ENCODE measurements at regions not wholly inside any gene's neighbourhood (a gene's known extent, or its start where the extent isn't known, plus 50 kb on each side); places are given as distances from the start of the nearest gene placed in this dataset.

- no peak overlapping the region for H3K27ac ChIP-seq (ENCODE audit: low read depth, low read length)
- no peaks in the 10 kb centered on the region for H3K4me1 ChIP-seq (ENCODE audit: control insufficient read depth in 2 of 2, insufficient read depth in 2 of 2, low read length in 2 of 2)
- Mint-ChIP-seq H3K27me3 (no peaks in the 10 kb centered on the region), H3K27ac (no peak overlapping the region), H3K4me1 (no peaks in the 10 kb centered on the region), H3K4me3 (no peak overlapping the region), H3K9me3 (peaks cover 0 to 3% (median 0%) of the 10 kb centered on the region in 11 donors), H3K36me3 (no peaks in the 10 kb centered on the region)
- ChIA-PET POLR2A (no interaction called here), CTCF (no interaction called here)
- H3K27me3 ChIP-seq (ENCODE audit: control insufficient read depth in 2 of 2, insufficient read depth in 2 of 2, low read length in 2 of 2), result no peaks in the 10 kb centered on the region
- H3K4me3 ChIP-seq (ENCODE audit: low read length), result no peak overlapping the region
- intact Hi-C loops (cut with micrococcal nuclease), result no loop called here
- DNase-seq (no peak), ATAC-seq (no peak)
- H3K36me3 ChIP-seq (ENCODE audit: control insufficient read depth in 2 of 3, insufficient read depth in 3 of 3, low read length in 3 of 3), result no peaks in the 10 kb centered on the region
- H3K9me3 ChIP-seq (ENCODE audit: control insufficient read depth in 2 of 3, low read length in 3 of 3), result no peaks in the 10 kb centered on the region
These were observed 143.8 kb upstream of the FAM83B start for GRCh38 chr6:54702772-54703171.

- no peak overlapping the region for H3K27ac Mint-ChIP-seq
- ChIA-PET CTCF (no interaction called here), POLR2A (no interaction called here)
- Histone ChIP-seq H3K4me1 (ENCODE audit: control insufficient read depth in 2 of 2, insufficient read depth in 2 of 2, low read length in 2 of 2) (no peaks in the 10 kb centered on the region), H3K9me3 (ENCODE audit: control insufficient read depth in 2 of 3, low read length in 3 of 3) (no peaks in the 10 kb centered on the region), H3K27me3 (ENCODE audit: control insufficient read depth in 2 of 2, insufficient read depth in 2 of 2, low read length in 2 of 2) (no peaks in the 10 kb centered on the region), H3K36me3 (ENCODE audit: control insufficient read depth in 2 of 3, insufficient read depth in 3 of 3, low read length in 3 of 3) (no peaks in the 10 kb centered on the region), H3K4me3 (ENCODE audit: low read length) (no peak overlapping the region), H3K27ac (ENCODE audit: low read depth, low read length) (no peak overlapping the region)
- H3K9me3 Mint-ChIP-seq, result peaks cover 0 to 4% (median 0%) of the 10 kb centered on the region in 11 donors
- no peaks in the 10 kb centered on the region for H3K4me1 Mint-ChIP-seq
- DNase-seq (no peak), ATAC-seq (no peak)
- H3K27me3 Mint-ChIP-seq, result no peaks in the 10 kb centered on the region
- H3K36me3 Mint-ChIP-seq, result no peaks in the 10 kb centered on the region
- H3K4me3 Mint-ChIP-seq, result no peak overlapping the region
- intact Hi-C loops (cut with micrococcal nuclease), result no loop called here
These were observed 140.2 kb upstream of the FAM83B start for GRCh38 chr6:54706391-54706790.

- Mint-ChIP-seq H3K27me3 (no peaks in the 10 kb centered on the region), H3K4me1 (no peaks in the 10 kb centered on the region), H3K27ac (no peak overlapping the region), H3K4me3 (no peak overlapping the region), H3K36me3 (no peaks in the 10 kb centered on the region), H3K9me3 (peaks cover 0 to 4% (median 0%) of the 10 kb centered on the region in 11 donors)
- CTCF ChIA-PET, result interaction anchor here (0.9 kb wide), 1 partner anchor 10 kb away, joined by 3 read pairs; no protein-coding TSS in a partner anchor
- H3K27ac ChIP-seq (ENCODE audit: low read depth, low read length), result no peak overlapping the region
- no peaks in the 10 kb centered on the region for H3K27me3 ChIP-seq (ENCODE audit: control insufficient read depth in 2 of 2, insufficient read depth in 2 of 2, low read length in 2 of 2)
- ATAC-seq (no peak), DNase-seq (no peak)
- H3K9me3 ChIP-seq (ENCODE audit: control insufficient read depth in 2 of 3, low read length in 3 of 3), result no peaks in the 10 kb centered on the region
- POLR2A ChIA-PET, result no interaction called here
- H3K4me3 ChIP-seq (ENCODE audit: low read length), result no peak overlapping the region
- intact Hi-C loops (cut with micrococcal nuclease), result no loop called here
- no peaks in the 10 kb centered on the region for H3K36me3 ChIP-seq (ENCODE audit: control insufficient read depth in 2 of 3, insufficient read depth in 3 of 3, low read length in 3 of 3)
- H3K4me1 ChIP-seq (ENCODE audit: control insufficient read depth in 2 of 2, insufficient read depth in 2 of 2, low read length in 2 of 2), result no peaks in the 10 kb centered on the region
These were observed 139.5 kb upstream of the FAM83B start for GRCh38 chr6:54706844-54707605.

- Histone ChIP-seq H3K4me1 (ENCODE audit: control insufficient read depth in 2 of 2, insufficient read depth in 2 of 2, low read length in 2 of 2) (no peaks in the 10 kb centered on the region), H3K4me3 (ENCODE audit: low read length) (no peak overlapping the region), H3K27ac (ENCODE audit: low read depth, low read length) (no peak overlapping the region), H3K9me3 (ENCODE audit: control insufficient read depth in 2 of 3, low read length in 3 of 3) (no peaks in the 10 kb centered on the region), H3K27me3 (ENCODE audit: control insufficient read depth in 2 of 2, insufficient read depth in 2 of 2, low read length in 2 of 2) (no peaks in the 10 kb centered on the region), H3K36me3 (ENCODE audit: control insufficient read depth in 2 of 3, insufficient read depth in 3 of 3, low read length in 3 of 3) (no peaks in the 10 kb centered on the region)
- Mint-ChIP-seq H3K4me3 (no peak overlapping the region), H3K4me1 (no peaks in the 10 kb centered on the region), H3K27me3 (no peaks in the 10 kb centered on the region), H3K9me3 (peaks cover 0 to 4% (median 0%) of the 10 kb centered on the region in 11 donors), H3K36me3 (no peaks in the 10 kb centered on the region), H3K27ac (no peak overlapping the region)
- ATAC-seq, result no peak
- POLR2A ChIA-PET, result no interaction called here
- intact Hi-C loops (cut with micrococcal nuclease), result no loop called here
- CTCF ChIA-PET, result no interaction called here
- DNase-seq, result no peak
These were observed 136.1 kb upstream of the FAM83B start for GRCh38 chr6:54710456-54710855.

- no peaks in the 10 kb centered on the region for H3K4me1 ChIP-seq (ENCODE audit: control insufficient read depth in 2 of 2, insufficient read depth in 2 of 2, low read length in 2 of 2)
- H3K36me3 Mint-ChIP-seq, result no peaks in the 10 kb centered on the region
- DNase-seq, result no peak
- no peak for ATAC-seq
- no peaks in the 10 kb centered on the region for H3K4me1 Mint-ChIP-seq
- ChIA-PET POLR2A (no interaction called here), CTCF (no interaction called here)
- H3K4me3 Mint-ChIP-seq, result no peak overlapping the region
- H3K9me3 ChIP-seq (ENCODE audit: control insufficient read depth in 2 of 3, low read length in 3 of 3), result no peaks in the 10 kb centered on the region
- no peaks in the 10 kb centered on the region for H3K36me3 ChIP-seq (ENCODE audit: control insufficient read depth in 2 of 3, insufficient read depth in 3 of 3, low read length in 3 of 3)
- H3K27ac Mint-ChIP-seq, result no peak overlapping the region
- H3K27ac ChIP-seq (ENCODE audit: low read depth, low read length), result no peak overlapping the region
- H3K9me3 Mint-ChIP-seq, result peaks cover 0 to 4% (median 0%) of the 10 kb centered on the region in 11 donors
- H3K27me3 ChIP-seq (ENCODE audit: control insufficient read depth in 2 of 2, insufficient read depth in 2 of 2, low read length in 2 of 2), result no peaks in the 10 kb centered on the region
- H3K27me3 Mint-ChIP-seq, result no peaks in the 10 kb centered on the region
- H3K4me3 ChIP-seq (ENCODE audit: low read length), result no peak overlapping the region
- intact Hi-C loops (cut with micrococcal nuclease), result loop anchor here in 1 of 2 donors (2.0 kb wide), 1 partner anchor 353 kb away; no protein-coding TSS in a partner anchor
These were observed 130.6 kb upstream of the FAM83B start for GRCh38 chr6:54716010-54716409.

GRCh38 chr6:54716877-54717276 is 129.7 kb upstream of the FAM83B start:
- DNase-seq, result no peak
- Mint-ChIP-seq H3K4me3 (no peak overlapping the region), H3K27ac (no peak overlapping the region), H3K9me3 (peaks cover 0 to 4% (median 0%) of the 10 kb centered on the region in 11 donors), H3K36me3 (no peaks in the 10 kb centered on the region), H3K27me3 (no peaks in the 10 kb centered on the region), H3K4me1 (no peaks in the 10 kb centered on the region)
- Histone ChIP-seq H3K4me3 (ENCODE audit: low read length) (no peak overlapping the region), H3K9me3 (ENCODE audit: control insufficient read depth in 2 of 3, low read length in 3 of 3) (no peaks in the 10 kb centered on the region), H3K27ac (ENCODE audit: low read depth, low read length) (no peak overlapping the region), H3K4me1 (ENCODE audit: control insufficient read depth in 2 of 2, insufficient read depth in 2 of 2, low read length in 2 of 2) (no peaks in the 10 kb centered on the region), H3K27me3 (ENCODE audit: control insufficient read depth in 2 of 2, insufficient read depth in 2 of 2, low read length in 2 of 2) (no peaks in the 10 kb centered on the region), H3K36me3 (ENCODE audit: control insufficient read depth in 2 of 3, insufficient read depth in 3 of 3, low read length in 3 of 3) (no peaks in the 10 kb centered on the region)
- ChIA-PET CTCF (interaction anchor here (1.0 kb wide), 1 partner anchor 9 kb away, joined by 3 read pairs; no protein-coding TSS in a partner anchor), POLR2A (no interaction called here)
- intact Hi-C loops (cut with micrococcal nuclease), result loop anchor here in 1 of 2 donors (2.0 kb wide), 1 partner anchor 352 kb away; no protein-coding TSS in a partner anchor
- ATAC-seq, result no peak
